ENCODE measurements at regions not wholly inside any gene's neighbourhood (a gene's known extent, or its start where the extent isn't known, plus 50 kb on each side); places are given as distances from the start of the nearest gene placed in this dataset.

- Histone ChIP-seq H3K4me3 (no peak overlapping the region), H3K4me2 (no peak overlapping the region), H3K27ac (no peak overlapping the region), H3K9me3 (0 out of 3 replicates have a peak, but pooled peaks cover 2% of the 10 kb centered on the region), H3K4me1 (no peaks in the 10 kb centered on the region)
- DNase-seq (ENCODE audit: low read depth in 1 of 2, low spot score in 1 of 2) (no peak), FAIRE-seq (no peak), ATAC-seq (no peak)
- POLR2A ChIA-PET: no interaction called here
- CTCF ChIA-PET: no interaction called here
- TF ChIP-seq POLR2A (IDR thresholded peaks at IDR 0.05; ENCODE audit: low read length) (no peak), ESRRA (IDR thresholded peaks at IDR 0.05; ENCODE audit: borderline replicate concordance, low read length) (no peak), SREBF2 (IDR thresholded peaks at IDR 0.05) (no peak), HOXB5 (CRISPR knock-in tag; IDR thresholded peaks at IDR 0.05) (no peak), NR3C1 (IDR thresholded peaks at IDR 0.05) (no peak), ZNF302 (CRISPR knock-in tag; IDR thresholded peaks at IDR 0.05) (no peak)
- WGBS (ENCODE audit: missing lambda C conversion rate): 27% methylated on average over 6 of the region's 6 CpGs
These were observed 108.6 kb downstream of the C1D start for GRCh38 chr2:67954093-67954748.

GRCh38 chr2:67955748-67956603 lies 106.8 kb downstream of the C1D start:
- CTCF ChIA-PET: no interaction called here
- no peak for DNase-seq (ENCODE audit: low read depth in 1 of 2, low spot score in 1 of 2)
- 31% methylated on average over 7 of the region's 7 CpGs for WGBS (ENCODE audit: missing lambda C conversion rate)

GRCh38 chr2:67965246-67965645 lies 97.6 kb downstream of the C1D start:
- ATAC-seq: no peak
- CTCF ChIA-PET: interaction anchor here (1.4 kb wide), 1 partner anchor 13 kb away, joined by 3 read pairs; no protein-coding TSS in a partner anchor
- Histone ChIP-seq H3K9me3 (no peaks in the 10 kb centered on the region), H3K27ac (no peak overlapping the region), H3K4me1 (no peaks in the 10 kb centered on the region), H3K4me2 (no peak overlapping the region), H3K4me3 (no peak overlapping the region)
- no peak for DNase-seq (ENCODE audit: low read depth in 1 of 2, low spot score in 1 of 2)
- 64% methylated on average over 3 of the region's 3 CpGs for WGBS (ENCODE audit: missing lambda C conversion rate)
- FAIRE-seq: no peak
- POLR2A ChIA-PET: interaction anchor here (0.6 kb wide), 1 partner anchor 98 kb away, joined by 5 read pairs; no protein-coding TSS in a partner anchor
- TF ChIP-seq POLR2A (IDR thresholded peaks at IDR 0.05; ENCODE audit: low read length) (no peak), ELK1 (IDR thresholded peaks at IDR 0.05; ENCODE audit: low read depth, low read length) (no peak), PHF8 (IDR thresholded peaks at IDR 0.05; ENCODE audit: borderline replicate concordance, low read depth) (no peak), NPAS2 (CRISPR knock-in tag; IDR thresholded peaks at IDR 0.05; ENCODE audit: borderline replicate concordance) (no peak), E2F6 (IDR thresholded peaks at IDR 0.05; ENCODE audit: borderline replicate concordance, low read depth) (no peak), EHMT2 (IDR thresholded peaks at IDR 0.05; ENCODE audit: low read depth) (no peak), ZC3H11A (IDR thresholded peaks at IDR 0.05) (no peak), HEYL (CRISPR knock-in tag; IDR thresholded peaks at IDR 0.05) (no peak), ZNF302 (CRISPR knock-in tag; IDR thresholded peaks at IDR 0.05) (no peak), MAX (IDR thresholded peaks at IDR 0.05) (no peak), SREBF2 (IDR thresholded peaks at IDR 0.05) (no peak), CEBPB (IDR thresholded peaks at IDR 0.05) (no peak), KDM1A (IDR thresholded peaks at IDR 0.05; ENCODE audit: low read depth) (no peak)

More at GRCh38 chr2:67955748-67956603, 106.8 kb downstream of the C1D start:
- Histone ChIP-seq H3K4me3 (no peak overlapping the region), H3K27ac (no peak overlapping the region), H3K4me2 (no peak overlapping the region), H3K9me3 (0 out of 3 replicates have a peak, but pooled peaks cover 2% of the 10 kb centered on the region), H3K4me1 (no peaks in the 10 kb centered on the region)
- POLR2A ChIA-PET: no interaction called here
- no peak for FAIRE-seq
- TF ChIP-seq POLR2A (IDR thresholded peaks at IDR 0.05; ENCODE audit: low read length) (no peak), HOXB5 (CRISPR knock-in tag; IDR thresholded peaks at IDR 0.05) (no peak), FOXS1 (CRISPR knock-in tag; IDR thresholded peaks at IDR 0.05) (no peak), RARB (CRISPR knock-in tag; IDR thresholded peaks at IDR 0.05) (no peak), ZC3H11A (IDR thresholded peaks at IDR 0.05) (no peak), KDM5A (IDR thresholded peaks at IDR 0.05) (no peak), E2F6 (IDR thresholded peaks at IDR 0.05; ENCODE audit: borderline replicate concordance, low read depth) (no peak), ZSCAN20 (CRISPR knock-in tag; IDR thresholded peaks at IDR 0.05) (no peak), PHF8 (IDR thresholded peaks at IDR 0.05; ENCODE audit: borderline replicate concordance, low read depth) (no peak), REST (IDR thresholded peaks at IDR 0.05) (no peak)
- no peak for ATAC-seq
